NOMO-1 (cell line): ENCODE measurements at regions not wholly inside any gene's neighbourhood (a gene's known extent, or its start where the extent isn't known, plus 50 kb on each side); places are given as distances from the start of the nearest gene placed in this dataset.
"Not testable (repeated sequence)": the region's sequence is repeated elsewhere in the genome, so short reads cannot be mapped to it uniquely, and the experiment has no call there.

Experiments used
- DNase-seq, 2 experiments: peaks; one replicate each; lab custom pipeline; 2025; ENCODE audit not compliant: unreplicated experiment in 2 of 2; lab: John Stamatoyannopoulos, UW

- not testable (repeated sequence) for DNase-seq
Observed at GRCh38 chr7:65613644-65614289, 240.1 kb downstream of the ZNF92 start.

GRCh38 chr7:65616111-65616510, 242.5 kb downstream of the ZNF92 start:
- not testable (repeated sequence) for DNase-seq

DNA sequence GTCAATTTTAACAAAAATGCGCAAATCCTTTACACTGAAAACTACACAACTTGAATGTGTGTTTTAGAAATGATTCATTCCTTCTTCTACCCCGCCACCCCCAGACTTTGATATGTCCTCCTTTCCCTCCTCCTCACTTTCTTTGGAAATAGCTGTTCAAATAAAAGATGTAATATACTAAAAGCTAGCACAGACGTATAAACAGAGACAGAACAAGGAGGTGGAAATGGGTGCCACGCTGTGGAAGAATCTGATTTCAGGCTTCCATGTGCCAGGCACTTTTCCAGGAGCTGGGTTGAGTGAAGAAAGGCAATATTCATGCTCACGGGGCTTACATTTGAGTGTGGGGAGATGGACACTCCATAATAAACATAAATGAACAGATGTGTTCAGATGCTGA, 246.6 kb downstream of the ZNF92 start:
- not testable (repeated sequence) for DNase-seq

- not testable (repeated sequence) for DNase-seq
Observed at GRCh38 chr7:65621580-65622201, 248.0 kb downstream of the ZNF92 start.

- DNase-seq, result not testable (repeated sequence)
Observed at GRCh38 chr7:65631236-65631635, 241.6 kb upstream of the VKORC1L1 start.

DNA sequence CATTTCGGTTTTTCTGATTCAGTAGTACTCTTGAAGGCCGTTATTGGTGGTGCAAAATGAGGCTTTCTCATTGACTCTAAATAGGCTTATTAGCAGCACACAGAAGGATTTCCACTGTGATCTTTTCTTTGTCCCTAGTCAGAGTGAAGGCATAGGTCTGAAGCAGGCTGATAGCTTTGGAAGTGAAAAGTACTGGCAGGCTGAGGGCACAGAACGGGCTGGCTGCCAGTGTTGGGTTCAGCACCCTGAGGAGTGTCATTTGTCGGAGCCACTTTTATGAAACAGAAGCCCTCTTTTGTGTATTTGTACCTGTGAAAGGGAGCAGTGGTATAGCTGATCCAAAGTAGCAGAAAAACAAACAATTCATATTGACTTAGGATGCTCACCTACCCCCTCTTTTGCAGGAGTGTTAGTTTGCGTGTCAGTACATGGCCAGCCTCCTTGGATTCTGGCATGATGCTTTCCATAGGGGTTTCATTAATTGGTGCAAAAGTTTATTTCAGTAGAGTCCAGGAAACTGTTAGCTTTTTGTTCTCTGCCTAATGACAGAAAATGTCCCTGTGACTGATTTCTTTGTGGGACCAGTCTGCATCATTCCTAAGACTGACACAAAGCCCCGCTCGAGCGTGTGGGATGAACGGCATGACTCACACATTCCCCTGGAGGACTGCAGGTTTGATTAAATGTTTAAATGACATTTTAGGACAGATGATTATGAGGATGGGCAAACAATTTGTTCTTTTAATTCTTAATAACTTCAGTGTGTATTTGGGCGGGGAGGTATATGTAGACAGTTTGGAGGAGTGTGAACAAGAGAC, 239.1 kb upstream of the VKORC1L1 start:
- DNase-seq, result not testable (repeated sequence)

DNA sequence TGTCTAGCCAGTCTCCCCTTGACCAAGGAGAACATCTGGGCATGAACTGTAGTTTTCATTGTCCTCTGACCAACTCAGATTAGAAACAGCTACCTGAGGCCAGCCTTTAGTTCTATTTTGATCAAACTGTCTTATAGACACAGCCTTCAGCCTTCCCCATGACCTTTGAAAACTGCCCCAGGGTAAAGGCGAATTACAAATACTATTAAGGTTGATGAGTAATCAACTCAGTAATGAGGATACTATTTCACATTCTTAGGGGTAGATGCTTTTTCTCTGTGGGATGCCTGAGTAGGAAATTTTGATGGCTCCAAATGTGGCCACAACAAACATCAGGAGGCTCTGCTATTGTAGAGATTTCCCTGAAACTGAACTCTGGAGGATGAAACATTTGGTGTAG, 234.0 kb upstream of the VKORC1L1 start:
- not testable (repeated sequence) for DNase-seq

GRCh38 chr7:65639717-65640116, 233.2 kb upstream of the VKORC1L1 start:
- not testable (repeated sequence) for DNase-seq

- not testable (repeated sequence) for DNase-seq
Observed at GRCh38 chr7:65643498-65643897, 229.4 kb upstream of the VKORC1L1 start.

DNA sequence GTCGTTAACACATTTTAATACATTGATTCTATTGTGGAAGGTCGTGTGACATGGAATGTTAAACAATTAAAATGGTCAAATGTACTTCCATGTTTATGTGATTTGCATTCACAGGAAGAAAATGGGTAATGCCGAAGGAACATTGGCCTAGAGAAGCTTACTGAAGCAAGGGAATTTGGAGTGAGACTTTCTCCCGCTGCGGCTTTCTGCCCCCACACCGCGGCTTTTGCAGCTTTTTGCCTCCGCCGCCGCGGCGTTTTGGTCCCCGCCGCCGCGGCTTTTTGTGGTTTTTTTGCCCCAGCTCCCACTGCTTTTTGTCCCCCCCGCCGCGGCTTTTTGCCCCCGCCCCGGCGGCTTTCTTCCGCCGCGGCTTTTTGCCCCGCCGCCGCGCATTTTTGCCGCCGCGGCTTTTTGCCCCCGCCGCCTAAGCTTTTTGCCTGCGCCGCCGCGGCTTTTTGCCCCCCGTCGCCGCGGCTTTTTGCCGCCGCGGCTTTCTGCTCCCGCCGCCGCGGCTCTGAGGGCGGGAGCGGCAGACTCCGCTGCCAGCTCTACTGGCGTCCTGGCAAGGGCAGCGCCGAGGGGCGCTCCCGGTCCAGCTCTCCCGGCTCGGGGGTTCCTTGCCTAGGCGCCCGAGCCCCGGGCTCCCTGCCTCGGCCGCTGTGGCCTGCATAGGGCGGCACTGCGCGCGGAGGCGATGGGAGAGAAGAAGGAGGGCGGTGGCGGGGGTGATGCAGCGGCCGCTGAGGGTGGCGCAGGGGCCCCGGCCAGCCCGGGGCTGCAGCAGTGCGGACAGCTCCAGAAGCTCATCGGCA, 225.5 kb upstream of the VKORC1L1 start:
- DNase-seq, result not testable (repeated sequence)

DNA sequence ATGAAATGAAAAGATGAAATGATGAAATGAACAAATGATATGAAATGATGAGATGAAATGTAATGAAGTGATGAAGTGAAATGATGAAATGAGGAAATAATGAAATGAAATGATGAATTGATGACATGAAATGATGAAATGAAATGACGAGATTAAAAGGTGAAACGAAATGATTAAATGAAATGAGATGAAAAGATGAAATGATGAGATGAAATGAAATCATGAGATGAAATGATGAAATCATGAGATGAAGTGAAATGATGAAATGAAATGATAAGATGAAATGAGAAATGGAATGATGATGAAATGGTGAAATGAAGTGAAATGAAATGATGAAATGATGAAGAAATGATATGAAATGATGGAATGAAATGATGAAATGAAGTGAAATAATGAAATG, 221.7 kb upstream of the VKORC1L1 start:
- DNase-seq, result not testable (repeated sequence)

- DNase-seq, result not testable (repeated sequence)
Observed at GRCh38 chr7:65651826-65652592, 220.9 kb upstream of the VKORC1L1 start.

DNA sequence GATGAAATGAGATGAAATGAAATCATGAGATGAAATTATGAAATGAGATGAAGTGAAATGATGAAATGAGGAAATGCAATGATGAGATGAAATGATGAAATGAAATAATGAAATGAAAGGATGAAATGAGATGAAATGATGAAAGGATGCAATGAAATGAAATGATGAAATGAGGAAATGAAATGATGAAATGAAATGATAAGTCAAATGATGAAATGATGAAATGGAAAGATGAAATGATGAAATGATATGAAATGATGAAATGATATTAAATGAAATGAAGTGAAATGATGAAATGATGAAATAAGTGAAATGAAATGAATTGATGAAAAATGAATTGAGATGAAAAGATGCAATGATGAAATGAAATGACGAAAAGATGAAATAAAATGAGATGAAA, 220.2 kb upstream of the VKORC1L1 start:
- DNase-seq, result not testable (repeated sequence)

DNA sequence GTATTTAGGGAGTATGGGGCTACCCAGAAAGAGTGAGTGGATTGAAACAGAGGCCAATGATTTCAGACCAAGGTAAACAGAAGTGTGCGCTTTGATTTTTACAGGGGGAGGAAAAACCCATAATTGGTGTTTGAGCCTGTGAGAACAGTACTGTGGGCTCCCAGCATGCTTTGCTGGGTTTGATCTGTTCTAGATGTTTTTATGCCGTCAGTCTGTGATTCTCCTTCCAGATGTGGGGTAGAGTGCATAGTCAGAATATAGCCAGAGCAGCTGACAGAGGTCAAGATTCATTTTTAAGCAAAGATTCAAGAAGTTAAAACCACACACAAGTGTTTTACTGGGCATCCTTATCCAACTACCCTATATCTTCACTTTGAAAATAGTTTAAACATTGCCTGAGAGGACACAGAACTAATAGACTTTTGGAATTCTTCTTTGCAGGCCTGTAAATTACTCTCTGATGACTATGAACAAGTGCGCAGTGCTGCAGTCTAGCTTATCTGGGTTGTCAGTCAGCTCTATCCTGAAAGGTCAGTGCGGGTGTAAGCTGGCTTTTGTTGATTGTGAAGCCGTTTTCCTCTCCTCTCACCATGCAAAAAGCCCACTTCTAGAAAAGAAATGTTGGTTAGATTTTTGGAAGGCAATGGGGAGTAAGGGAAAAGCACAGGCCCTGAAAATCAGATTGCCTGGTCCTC, 216.2 kb upstream of the VKORC1L1 start:
- DNase-seq, result not testable (repeated sequence)

GRCh38 chr7:65683362-65683761, 189.5 kb upstream of the VKORC1L1 start:
- not testable (repeated sequence) for DNase-seq

DNA sequence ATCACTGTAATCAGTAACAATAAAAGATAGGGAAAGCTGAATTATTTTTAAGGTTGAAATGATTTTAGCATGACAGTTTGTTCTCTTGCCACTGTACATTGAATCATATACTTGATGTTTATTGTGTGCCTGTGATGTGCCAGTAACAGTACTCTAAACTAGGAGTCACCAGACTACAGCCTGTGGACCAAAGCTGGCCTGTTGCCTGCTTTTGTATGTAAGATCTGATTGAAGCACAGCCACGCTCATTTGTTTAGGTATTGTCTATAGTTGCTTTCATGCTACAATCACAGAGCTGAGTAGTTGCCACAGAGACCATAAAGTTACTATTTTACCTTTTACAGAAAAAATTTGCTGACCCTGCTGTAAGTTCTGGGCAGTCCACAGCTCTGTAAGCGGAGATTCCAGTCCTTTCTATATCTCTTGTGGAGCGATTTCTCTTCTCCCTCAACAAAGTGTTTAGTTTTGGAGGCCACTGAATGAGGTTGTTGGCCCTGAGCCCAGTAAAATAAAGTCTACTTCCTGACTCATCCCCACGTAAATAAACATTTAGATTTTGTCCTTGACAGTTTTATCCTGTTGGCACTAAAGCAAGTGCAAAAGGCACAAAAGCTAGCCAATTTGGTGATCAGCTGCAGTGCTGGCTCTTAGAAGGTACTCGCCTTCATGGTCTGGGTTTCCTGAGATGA, 173.7 kb upstream of the VKORC1L1 start:
- DNase-seq, result not testable (repeated sequence)

GRCh38 chr7:65699715-65700356, 173.0 kb upstream of the VKORC1L1 start:
- not testable (repeated sequence) for DNase-seq

DNA sequence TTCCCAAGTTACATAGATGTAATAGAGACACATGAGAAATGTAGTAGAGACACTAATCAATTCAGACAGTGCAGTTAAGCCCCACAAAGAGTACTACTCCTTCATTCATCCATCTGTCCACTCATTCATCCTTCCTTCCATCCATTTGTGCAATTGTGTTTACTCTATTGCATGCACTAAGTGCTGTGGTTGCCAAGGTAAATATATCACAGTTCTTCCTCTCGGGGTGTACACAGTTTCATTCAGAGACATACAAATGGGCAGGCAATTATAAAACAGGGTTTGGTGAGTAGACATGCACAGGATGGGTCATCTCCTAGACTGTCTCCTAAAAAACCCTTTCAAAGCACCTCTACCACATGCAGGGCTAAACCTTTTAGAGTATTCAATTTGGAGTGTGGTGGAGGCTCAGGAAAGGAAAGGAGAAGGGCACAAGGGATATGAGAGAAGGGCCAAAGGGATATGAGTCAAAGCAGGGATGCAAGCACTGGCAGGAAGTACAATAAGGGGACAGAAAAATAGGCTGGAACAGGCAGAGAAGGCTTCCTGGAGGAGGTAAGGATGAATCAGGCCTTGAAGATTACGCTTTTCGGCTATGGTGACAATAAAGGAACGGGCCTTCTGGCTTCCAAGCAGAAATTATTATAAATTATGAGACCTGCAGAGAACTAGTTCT, 153.6 kb upstream of the VKORC1L1 start:
- DNase-seq, result not testable (repeated sequence)
